ENCODE measurements at regions not wholly inside any gene's neighbourhood (a gene's known extent, or its start where the extent isn't known, plus 50 kb on each side); places are given as distances from the start of the nearest gene placed in this dataset.

GRCh38 chr1:87905651-87906050, 577.0 kb downstream of the LMO4 start:
- in situ Hi-C loops (cut with MboI), result no loop called here
- Histone ChIP-seq H3K27ac (ENCODE audit: control insufficient read depth, insufficient read depth) (no peak overlapping the region), H2AFZ (ENCODE audit: control insufficient read depth, low read depth, low read length) (no peak overlapping the region), H3K79me2 (ENCODE audit: control insufficient read depth, insufficient read depth, low read length) (no peaks in the 10 kb centered on the region), H3K4me1 (ENCODE audit: control insufficient read depth, insufficient read depth, low read length) (no peaks in the 10 kb centered on the region), H3K4me2 (ENCODE audit: control insufficient read depth, insufficient read depth) (no peak overlapping the region), H3K36me3 (ENCODE audit: control insufficient read depth in 2 of 2, insufficient read depth in 2 of 2, low read length in 1 of 2) (no peaks in the 10 kb centered on the region), H4K20me1 (ENCODE audit: control insufficient read depth, insufficient read depth) (no peaks in the 10 kb centered on the region), H3K4me3 (no peak overlapping the region), H3K27me3 (replicated peaks in 1 of 2; ENCODE audit: control insufficient read depth in 2 of 2, insufficient read depth in 2 of 2, low read length in 1 of 2) (no peaks in the 10 kb centered on the region; a peak in 2 of 4 replicates), H3K9ac (ENCODE audit: control insufficient read depth, insufficient read depth, low read length) (no peak overlapping the region), H3K9me3 (replicated peaks; ENCODE audit: control insufficient read depth, insufficient read depth, low read length) (no peaks in the 10 kb centered on the region)
- ChIA-PET POLR2A (no interaction called here), RAD21 (ENCODE audit: unreplicated experiment) (no interaction called here), CTCF (no interaction called here), SMC1A (ENCODE audit: uncharacterized antibody, unreplicated experiment) (no interaction called here)
- 12% methylated on average over 4 of the region's 4 CpGs for WGBS (ENCODE audit: insufficient coverage, insufficient replicate concordance, low lambda C conversion rate, missing lambda C conversion rate)
- no TSS peak for BruUV-seq (replicated peaks)
- intact Hi-C loops (cut with micrococcal nuclease; ENCODE audit: unreplicated experiment), result no loop called here
- TF ChIP-seq PML (IDR thresholded peaks at IDR 0.05; ENCODE audit: low read length) (no peak), ZBED1 (IDR thresholded peaks at IDR 0.05; ENCODE audit: borderline replicate concordance) (no peak), SREBF1 (IDR thresholded peaks at IDR 0.05; ENCODE audit: low read length) (no peak), CEBPZ (IDR thresholded peaks at IDR 0.05; ENCODE audit: low read depth, low read length) (no peak)
- no peak for ATAC-seq
- DNase-seq (ENCODE audit: low read depth, low spot score), result no peak
- no peak for FAIRE-seq

- Histone ChIP-seq H3K27me3 (replicated peaks in 1 of 2; ENCODE audit: control insufficient read depth in 2 of 2, insufficient read depth in 2 of 2, low read length in 1 of 2) (no peaks in the 10 kb centered on the region; a peak in 2 of 4 replicates), H3K36me3 (ENCODE audit: control insufficient read depth in 2 of 2, insufficient read depth in 2 of 2, low read length in 1 of 2) (no peaks in the 10 kb centered on the region), H3K9me3 (replicated peaks; ENCODE audit: control insufficient read depth, insufficient read depth, low read length) (no peaks in the 10 kb centered on the region), H3K4me3 (no peak overlapping the region), H2AFZ (ENCODE audit: control insufficient read depth, low read depth, low read length) (no peak overlapping the region), H3K9ac (ENCODE audit: control insufficient read depth, insufficient read depth, low read length) (no peak overlapping the region), H3K4me1 (ENCODE audit: control insufficient read depth, insufficient read depth, low read length) (no peaks in the 10 kb centered on the region), H3K4me2 (ENCODE audit: control insufficient read depth, insufficient read depth) (no peak overlapping the region), H3K27ac (ENCODE audit: control insufficient read depth, insufficient read depth) (no peak overlapping the region), H3K79me2 (ENCODE audit: control insufficient read depth, insufficient read depth, low read length) (no peaks in the 10 kb centered on the region), H4K20me1 (ENCODE audit: control insufficient read depth, insufficient read depth) (no peaks in the 10 kb centered on the region)
- DNase-seq (ENCODE audit: low read depth, low spot score) (no peak), FAIRE-seq (no peak), ATAC-seq (no peak)
- intact Hi-C loops (cut with micrococcal nuclease; ENCODE audit: unreplicated experiment) (no loop called here), in situ Hi-C loops (cut with MboI) (no loop called here)
- BruUV-seq (replicated peaks), result no TSS peak
- ChIA-PET CTCF (no interaction called here), POLR2A (no interaction called here), SMC1A (ENCODE audit: uncharacterized antibody, unreplicated experiment) (no interaction called here), RAD21 (ENCODE audit: unreplicated experiment) (no interaction called here)
- WGBS (ENCODE audit: insufficient coverage, insufficient replicate concordance, low lambda C conversion rate, missing lambda C conversion rate), result 45% methylated on average over 3 of the region's 3 CpGs
- TF ChIP-seq CTCF (IDR thresholded peaks at IDR 0.05 in 2 of 3, conservative IDR thresholded peaks at IDR 0.05 in 1 of 3; ENCODE audit: control insufficient read depth in 2 of 3, extremely low read depth in 1 of 3, insufficient read depth in 1 of 3, low read depth in 3 of 3, low read length in 3 of 3) (no peak), ZNF207 (IDR thresholded peaks at IDR 0.05; ENCODE audit: borderline replicate concordance) (no peak), SMAD1 (IDR thresholded peaks at IDR 0.05; ENCODE audit: low read depth, partially characterized antibody) (no peak), PAX5 (IDR thresholded peaks at IDR 0.05; ENCODE audit: borderline replicate concordance, low read depth, low read length) (no peak), NFXL1 (IDR thresholded peaks at IDR 0.05; ENCODE audit: borderline replicate concordance) (no peak), IRF5 (IDR thresholded peaks at IDR 0.05; ENCODE audit: borderline replicate concordance) (no peak), RBBP5 (conservative IDR thresholded peaks at IDR 0.05) (no peak)
These were observed 577.4 kb downstream of the LMO4 start for GRCh38 chr1:87906078-87906477.

Data from GM12878 (cell line).